ENCODE measurements at regions not wholly inside any gene's neighbourhood (a gene's known extent, or its start where the extent isn't known, plus 50 kb on each side); places are given as distances from the start of the nearest gene placed in this dataset.

- TF ChIP-seq JUND (IDR thresholded peaks at IDR 0.05): no peak
- TF ChIP-seq, protein P1, sequence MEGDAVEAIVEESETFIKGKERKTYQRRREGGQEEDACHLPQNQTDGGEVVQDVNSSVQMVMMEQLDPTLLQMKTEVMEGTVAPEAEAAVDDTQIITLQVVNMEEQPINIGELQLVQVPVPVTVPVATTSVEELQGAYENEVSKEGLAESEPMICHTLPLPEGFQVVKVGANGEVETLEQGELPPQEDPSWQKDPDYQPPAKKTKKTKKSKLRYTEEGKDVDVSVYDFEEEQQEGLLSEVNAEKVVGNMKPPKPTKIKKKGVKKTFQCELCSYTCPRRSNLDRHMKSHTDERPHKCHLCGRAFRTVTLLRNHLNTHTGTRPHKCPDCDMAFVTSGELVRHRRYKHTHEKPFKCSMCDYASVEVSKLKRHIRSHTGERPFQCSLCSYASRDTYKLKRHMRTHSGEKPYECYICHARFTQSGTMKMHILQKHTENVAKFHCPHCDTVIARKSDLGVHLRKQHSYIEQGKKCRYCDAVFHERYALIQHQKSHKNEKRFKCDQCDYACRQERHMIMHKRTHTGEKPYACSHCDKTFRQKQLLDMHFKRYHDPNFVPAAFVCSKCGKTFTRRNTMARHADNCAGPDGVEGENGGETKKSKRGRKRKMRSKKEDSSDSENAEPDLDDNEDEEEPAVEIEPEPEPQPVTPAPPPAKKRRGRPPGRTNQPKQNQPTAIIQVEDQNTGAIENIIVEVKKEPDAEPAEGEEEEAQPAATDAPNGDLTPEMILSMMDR (IDR thresholded peaks at IDR 0.05): no peak
- no peak for TF ChIP-seq USF2 (IDR thresholded peaks at IDR 0.05; ENCODE audit: borderline replicate concordance, low read depth, low read length)
- no peak for TF ChIP-seq CHD2 (IDR thresholded peaks at IDR 0.05; ENCODE audit: low read length, partially characterized antibody)
- TF ChIP-seq RCOR1 (IDR thresholded peaks at IDR 0.05; ENCODE audit: low read length): no peak
- no peak for TF ChIP-seq GABPA (IDR thresholded peaks at IDR 0.05; ENCODE audit: low read depth)
- TF ChIP-seq RXRA (IDR thresholded peaks at IDR 0.05; ENCODE audit: borderline replicate concordance, low read depth): no peak
- TF ChIP-seq SIN3A (IDR thresholded peaks at IDR 0.05; ENCODE audit: borderline replicate concordance, low read depth, low read length): no peak
- no peak for TF ChIP-seq EP300 (IDR thresholded peaks at IDR 0.05; ENCODE audit: borderline replicate concordance in 1 of 2, low read depth in 1 of 2, low read length in 1 of 2)
- TF ChIP-seq RFX5 (IDR thresholded peaks at IDR 0.05; ENCODE audit: low read length): no peak
- no peak for TF ChIP-seq MEF2A (IDR thresholded peaks at IDR 0.05; ENCODE audit: borderline replicate concordance, low read depth)
- no peak for TF ChIP-seq YY1 (IDR thresholded peaks at IDR 0.05; ENCODE audit: low read depth)
Measured at GRCh38 chr6:132045877-132046276, 94.7 kb upstream of the CCN2 start.

All from SK-N-SH (cell line).